AG10803 (cell line): ENCODE measurements at regions not wholly inside any gene's neighbourhood (a gene's known extent, or its start where the extent isn't known, plus 50 kb on each side); places are given as distances from the start of the nearest gene placed in this dataset.
"Not testable (repeated sequence)": the region's sequence is repeated elsewhere in the genome, so short reads cannot be mapped to it uniquely, and the experiment has no call there.

Source experiments
- DNase-seq: peaks from one replicate; pipeline ENCODE4 v3.0.0; 2010; ENCODE audit warnings: low read depth
- H3K4me3 ChIP-seq: 2 replicates; pipeline ENCODE4 v1.5.1; 2011; ENCODE audit warnings: mild to moderate bottlenecking, low read length, control low read depth
- CTCF ChIP-seq: conservative IDR thresholded peaks from 2 replicates; pipeline ENCODE4 v1.5.1; 2011; ENCODE audit warnings: mild to moderate bottlenecking, low read length, control low read depth, inconsistent platforms

- TF ChIP-seq CTCF: no peak
- no peak for DNase-seq
- H3K4me3 ChIP-seq: no peak overlapping the region
Observed at GRCh38 chr6:130632897-130633296, 194.3 kb upstream of the SMLR1 start.

- TF ChIP-seq CTCF: no peak
- no peak overlapping the region for H3K4me3 ChIP-seq
- DNase-seq: no peak
Observed at GRCh38 chr6:130643361-130643760, 183.8 kb upstream of the SMLR1 start.

GRCh38 chr6:130644175-130644574 lies 183.0 kb upstream of the SMLR1 start:
- DNase-seq: no peak
- no peak for TF ChIP-seq CTCF
- H3K4me3 ChIP-seq: no peak overlapping the region

GRCh38 chr6:130644769-130645168 lies 182.4 kb upstream of the SMLR1 start:
- not testable (repeated sequence) for H3K4me3 ChIP-seq, DNase-seq

GRCh38 chr6:130647246-130647645 lies 180.0 kb upstream of the SMLR1 start:
- TF ChIP-seq CTCF: no peak
- no peak overlapping the region for H3K4me3 ChIP-seq
- DNase-seq: peak; percentile 18

- no peak overlapping the region for H3K4me3 ChIP-seq
- no peak for TF ChIP-seq CTCF
- DNase-seq: peak; percentile 73
Observed at GRCh38 chr6:130655586-130655985, 171.6 kb upstream of the SMLR1 start.

GRCh38 chr6:130661077-130661476 lies 166.1 kb upstream of the SMLR1 start:
- DNase-seq: no peak

More at GRCh38 chr6:130661077-130661476, 166.1 kb upstream of the SMLR1 start:
- H3K4me3 ChIP-seq: no peak overlapping the region
- no peak for TF ChIP-seq CTCF
